ENCODE measurements at regions not wholly inside any gene's neighbourhood (a gene's known extent, or its start where the extent isn't known, plus 50 kb on each side); places are given as distances from the start of the nearest gene placed in this dataset.

DNA sequence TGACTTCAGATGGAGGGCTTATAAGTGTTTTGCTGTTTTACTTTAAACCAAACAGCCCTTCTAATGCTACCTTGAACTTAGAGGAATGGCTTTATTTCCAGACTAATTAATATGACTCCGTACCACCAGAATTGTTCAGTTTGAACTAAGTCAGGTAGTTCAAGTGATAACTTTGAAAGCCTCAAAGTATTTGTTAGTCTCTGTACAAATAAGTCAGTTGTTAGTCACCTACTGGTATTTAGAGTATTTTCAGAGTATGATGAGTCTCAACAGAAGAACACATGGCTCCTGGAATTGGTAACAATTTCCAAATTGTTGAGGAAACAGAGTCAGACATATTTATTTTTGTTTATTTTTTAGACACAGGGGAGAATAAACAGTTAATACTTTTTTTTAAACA is 381.8 kb upstream of the NRXN1 start:
- no peak overlapping the region for H3K4me3 ChIP-seq (ENCODE audit: low read depth, low read length)
- in situ Hi-C loops (cut with HindIII; ENCODE audit: low sequenced_read_pairs) = no loop called here
- no peak for DNase-seq (ENCODE audit: low read depth, low spot score)
- TF ChIP-seq, protein P1, sequence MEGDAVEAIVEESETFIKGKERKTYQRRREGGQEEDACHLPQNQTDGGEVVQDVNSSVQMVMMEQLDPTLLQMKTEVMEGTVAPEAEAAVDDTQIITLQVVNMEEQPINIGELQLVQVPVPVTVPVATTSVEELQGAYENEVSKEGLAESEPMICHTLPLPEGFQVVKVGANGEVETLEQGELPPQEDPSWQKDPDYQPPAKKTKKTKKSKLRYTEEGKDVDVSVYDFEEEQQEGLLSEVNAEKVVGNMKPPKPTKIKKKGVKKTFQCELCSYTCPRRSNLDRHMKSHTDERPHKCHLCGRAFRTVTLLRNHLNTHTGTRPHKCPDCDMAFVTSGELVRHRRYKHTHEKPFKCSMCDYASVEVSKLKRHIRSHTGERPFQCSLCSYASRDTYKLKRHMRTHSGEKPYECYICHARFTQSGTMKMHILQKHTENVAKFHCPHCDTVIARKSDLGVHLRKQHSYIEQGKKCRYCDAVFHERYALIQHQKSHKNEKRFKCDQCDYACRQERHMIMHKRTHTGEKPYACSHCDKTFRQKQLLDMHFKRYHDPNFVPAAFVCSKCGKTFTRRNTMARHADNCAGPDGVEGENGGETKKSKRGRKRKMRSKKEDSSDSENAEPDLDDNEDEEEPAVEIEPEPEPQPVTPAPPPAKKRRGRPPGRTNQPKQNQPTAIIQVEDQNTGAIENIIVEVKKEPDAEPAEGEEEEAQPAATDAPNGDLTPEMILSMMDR (IDR thresholded peaks at IDR 0.05; ENCODE audit: low read depth, low read length) = no peak

DNA sequence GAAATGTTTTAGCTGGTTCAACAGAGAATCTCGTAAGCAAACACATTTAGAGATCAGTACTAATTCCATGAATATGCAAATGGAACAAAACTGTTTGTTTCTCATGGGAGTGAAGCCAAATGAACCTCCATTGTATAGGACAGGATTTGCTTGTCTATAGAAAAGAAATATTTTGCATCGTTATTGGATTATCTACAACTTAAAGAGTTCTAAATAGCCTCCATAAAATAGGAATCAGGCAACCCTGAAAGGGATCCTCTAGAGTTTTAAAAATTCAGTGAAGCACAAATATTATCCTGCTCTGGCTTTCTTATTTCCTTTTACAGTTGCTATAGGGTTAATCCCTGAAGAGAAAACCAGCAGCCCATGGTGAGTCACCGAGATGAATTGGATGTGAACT is 378.4 kb upstream of the NRXN1 start:
- in situ Hi-C loops (cut with HindIII; ENCODE audit: low sequenced_read_pairs) = no loop called here
- no peak for DNase-seq (ENCODE audit: low read depth, low spot score)
- H3K4me3 ChIP-seq (ENCODE audit: low read depth, low read length) = no peak overlapping the region
- TF ChIP-seq, protein P1 (IDR thresholded peaks at IDR 0.05; ENCODE audit: low read depth, low read length) = no peak

DNA sequence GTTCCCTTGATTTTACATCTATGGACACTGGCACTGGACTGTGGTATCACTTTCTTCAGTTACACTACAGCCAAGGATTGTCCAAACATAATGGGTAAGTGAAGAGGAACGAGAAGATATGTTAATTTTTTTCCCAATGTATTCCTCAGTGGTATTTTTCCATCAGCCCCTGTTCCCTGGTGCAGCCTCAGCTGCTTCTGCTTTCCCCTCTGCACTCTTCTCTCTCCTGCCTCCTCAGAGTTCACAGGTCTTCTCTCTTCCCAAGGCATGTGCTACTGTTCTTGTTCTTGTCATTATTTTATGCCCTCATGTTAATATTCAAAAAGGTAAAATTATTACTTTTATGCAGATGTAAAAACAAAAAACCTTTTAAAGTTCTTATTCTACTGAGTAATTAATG is 378.0 kb upstream of the NRXN1 start:
- in situ Hi-C loops (cut with HindIII; ENCODE audit: low sequenced_read_pairs) = no loop called here
- H3K4me3 ChIP-seq (ENCODE audit: low read depth, low read length) = no peak overlapping the region
- TF ChIP-seq, protein P1 (IDR thresholded peaks at IDR 0.05; ENCODE audit: low read depth, low read length) = no peak
- DNase-seq (ENCODE audit: low read depth, low spot score) = no peak

DNA sequence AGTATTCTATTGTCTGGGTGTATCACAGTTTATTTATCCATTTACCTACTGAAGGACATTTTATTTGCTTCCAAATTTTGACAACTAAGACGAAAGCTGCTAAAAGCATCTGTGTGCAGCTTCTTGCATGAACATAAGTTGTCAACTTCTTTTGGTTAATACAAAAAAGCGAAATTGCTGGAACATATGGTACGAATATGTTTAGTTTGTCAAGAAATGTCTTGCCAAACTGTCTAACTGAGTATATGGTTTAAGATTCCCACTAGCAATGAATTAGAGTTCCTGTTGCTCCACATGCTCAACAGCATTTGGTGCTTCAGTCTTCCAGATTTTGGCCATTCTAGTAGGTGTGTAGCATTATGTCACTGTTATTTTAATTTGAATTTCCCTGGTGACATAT is 372.3 kb upstream of the NRXN1 start:
- H3K4me3 ChIP-seq (ENCODE audit: low read depth, low read length) = no peak overlapping the region
- in situ Hi-C loops (cut with HindIII; ENCODE audit: low sequenced_read_pairs) = no loop called here
- TF ChIP-seq, protein P1 (IDR thresholded peaks at IDR 0.05; ENCODE audit: low read depth, low read length) = no peak
- DNase-seq (ENCODE audit: low read depth, low spot score) = no peak

DNA sequence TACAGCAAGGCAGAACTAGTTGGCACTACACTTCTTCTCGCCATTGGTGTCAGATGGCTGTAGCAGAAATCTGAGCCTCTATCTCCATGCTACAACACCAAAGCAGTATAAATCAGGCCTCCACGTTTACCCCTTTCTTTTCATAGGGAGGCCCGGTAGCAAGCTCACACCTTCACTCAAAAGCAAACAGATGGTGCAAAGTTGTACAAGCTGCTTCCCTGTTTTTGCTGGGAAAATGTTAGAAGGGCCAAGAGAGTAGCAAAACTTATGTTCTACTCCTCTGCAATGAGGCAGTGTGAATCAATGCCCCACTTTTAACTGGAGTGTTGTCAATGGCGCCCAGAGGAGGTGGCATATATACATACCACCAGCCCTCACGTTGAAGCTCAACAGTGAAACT is 369.6 kb upstream of the NRXN1 start:
- TF ChIP-seq, protein P1 (IDR thresholded peaks at IDR 0.05; ENCODE audit: low read depth, low read length) = no peak
- DNase-seq (ENCODE audit: low read depth, low spot score) = no peak
- in situ Hi-C loops (cut with HindIII; ENCODE audit: low sequenced_read_pairs) = no loop called here
- H3K4me3 ChIP-seq (ENCODE audit: low read depth, low read length) = no peak overlapping the region

DNA sequence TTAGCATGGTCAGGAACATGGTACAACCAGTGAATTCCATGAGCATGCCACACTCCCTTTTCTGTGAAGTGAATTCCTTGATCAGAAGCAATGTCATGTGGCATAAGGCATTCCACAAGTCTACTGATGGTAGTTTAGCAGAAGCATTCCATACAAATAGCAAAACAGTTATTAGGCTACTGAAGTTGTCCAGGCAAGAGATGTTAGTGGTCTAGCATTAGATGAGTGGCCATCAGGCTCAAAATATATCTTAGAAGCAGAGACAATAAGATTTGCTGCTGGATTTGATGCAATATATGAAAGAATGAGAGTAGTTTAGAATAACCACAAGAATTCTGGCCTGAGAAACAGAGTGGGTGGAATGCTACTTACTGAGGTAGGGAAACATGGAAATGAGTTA is 355.3 kb upstream of the NRXN1 start:
- no peak overlapping the region for H3K4me3 ChIP-seq (ENCODE audit: low read depth, low read length)
- in situ Hi-C loops (cut with HindIII; ENCODE audit: low sequenced_read_pairs) = no loop called here
- DNase-seq (ENCODE audit: low read depth, low spot score) = peak; percentile 73
- TF ChIP-seq, protein P1 (IDR thresholded peaks at IDR 0.05; ENCODE audit: low read depth, low read length) = no peak

DNA sequence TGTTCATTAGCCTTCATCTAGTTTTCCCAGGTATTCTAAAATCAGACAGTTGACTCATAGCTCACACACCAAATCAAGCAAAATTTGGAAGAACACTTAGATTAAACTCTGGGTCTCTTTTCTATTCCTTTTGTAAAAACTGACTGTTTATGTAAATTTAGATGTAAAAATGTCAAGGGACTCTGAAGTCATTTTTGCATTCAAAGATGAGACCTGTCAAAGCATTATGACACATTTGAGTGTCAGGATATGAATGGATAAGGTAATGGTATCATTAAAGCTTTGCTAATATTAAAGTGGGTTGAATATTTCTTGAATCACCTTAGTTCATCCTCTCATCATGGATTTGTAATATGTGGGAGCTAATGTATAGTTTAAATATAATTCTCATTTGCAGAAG is 348.1 kb upstream of the NRXN1 start:
- in situ Hi-C loops (cut with HindIII; ENCODE audit: low sequenced_read_pairs) = no loop called here
- TF ChIP-seq, protein P1 (IDR thresholded peaks at IDR 0.05; ENCODE audit: low read depth, low read length) = no peak
- no peak for DNase-seq (ENCODE audit: low read depth, low spot score)
- no peak overlapping the region for H3K4me3 ChIP-seq (ENCODE audit: low read depth, low read length)
